HG03280 (cell line): ENCODE measurements at regions not wholly inside any gene's neighbourhood (a gene's known extent, or its start where the extent isn't known, plus 50 kb on each side); places are given as distances from the start of the nearest gene placed in this dataset.
"Not testable (repeated sequence)": the region's sequence is repeated elsewhere in the genome, so short reads cannot be mapped to it uniquely, and the experiment has no call there.

Experiments used
- ATAC-seq: cut with Tn5 transposase; IDR thresholded peaks from one replicate; pipeline ENCODE4 v1.9.1; 2021; ENCODE audit warnings: mild to moderate bottlenecking, moderate library complexity; ENCODE audit not compliant: unreplicated experiment

DNA sequence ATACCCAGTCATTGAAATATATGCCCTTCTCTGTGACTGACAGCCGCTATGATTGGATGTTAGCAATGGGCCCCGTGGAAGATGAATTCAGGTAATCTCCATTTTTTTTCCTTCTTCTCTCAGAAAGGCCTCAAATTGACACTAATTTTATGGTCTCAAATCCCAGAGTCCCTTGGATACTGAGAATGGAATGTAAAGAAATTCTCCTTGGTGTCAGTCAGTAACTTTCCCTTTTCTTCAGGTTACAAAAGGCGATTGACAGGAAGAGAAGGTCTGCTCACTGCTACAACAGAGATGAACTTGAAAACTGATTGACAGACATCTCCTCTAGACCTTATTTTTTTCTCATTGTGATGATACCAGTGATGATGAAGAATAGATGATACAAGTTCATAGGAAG, 748.3 kb downstream of the MAT2B start:
- ATAC-seq: no peak

DNA sequence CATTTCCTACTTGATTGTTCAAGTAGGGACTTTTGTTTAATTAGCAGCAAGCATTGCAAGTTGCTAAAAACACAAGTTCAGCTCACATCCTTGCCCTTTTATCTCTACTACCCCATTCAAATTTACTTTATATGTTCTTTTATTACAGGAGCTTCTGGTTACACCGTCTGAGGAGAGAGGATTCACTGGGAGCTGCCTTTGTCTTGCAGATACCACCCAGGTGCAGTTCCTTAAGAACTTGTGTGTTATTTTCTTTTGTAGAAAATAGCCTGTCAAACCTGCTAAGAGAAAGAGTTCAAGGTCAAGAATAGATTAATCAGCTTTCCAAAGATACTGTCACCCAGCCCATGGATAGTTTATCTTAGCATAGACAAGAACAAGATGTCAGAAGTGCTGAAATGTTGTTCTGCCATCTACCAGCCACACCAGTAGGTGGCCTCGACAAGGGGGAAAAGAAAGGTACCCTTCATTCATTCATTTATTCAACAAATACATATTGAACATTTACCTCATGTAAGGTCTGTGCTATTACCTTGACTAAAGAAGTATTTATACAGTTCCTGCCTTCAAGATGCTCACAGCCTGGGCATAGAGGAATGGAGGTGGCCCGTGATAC, 750.3 kb downstream of the MAT2B start:
- no peak for ATAC-seq

DNA sequence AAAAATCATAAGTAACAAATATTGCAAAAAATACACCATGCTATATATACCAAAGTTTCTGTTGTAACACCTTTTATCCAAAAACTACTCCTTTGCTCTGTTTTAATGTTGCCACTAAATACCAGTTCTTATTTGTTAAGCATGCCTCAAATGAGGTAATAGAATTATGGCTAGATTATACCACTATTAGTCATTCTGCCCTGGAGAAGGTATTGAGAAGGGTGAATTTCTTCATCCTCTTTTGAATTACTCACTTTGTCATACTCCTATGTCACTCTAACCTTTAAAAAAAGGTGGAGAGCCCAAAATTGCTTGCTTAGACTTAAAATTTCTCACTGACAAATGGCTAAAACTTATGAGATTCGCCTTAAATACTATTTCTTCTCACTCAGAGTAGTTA, 750.9 kb downstream of the MAT2B start:
- ATAC-seq: no peak

DNA sequence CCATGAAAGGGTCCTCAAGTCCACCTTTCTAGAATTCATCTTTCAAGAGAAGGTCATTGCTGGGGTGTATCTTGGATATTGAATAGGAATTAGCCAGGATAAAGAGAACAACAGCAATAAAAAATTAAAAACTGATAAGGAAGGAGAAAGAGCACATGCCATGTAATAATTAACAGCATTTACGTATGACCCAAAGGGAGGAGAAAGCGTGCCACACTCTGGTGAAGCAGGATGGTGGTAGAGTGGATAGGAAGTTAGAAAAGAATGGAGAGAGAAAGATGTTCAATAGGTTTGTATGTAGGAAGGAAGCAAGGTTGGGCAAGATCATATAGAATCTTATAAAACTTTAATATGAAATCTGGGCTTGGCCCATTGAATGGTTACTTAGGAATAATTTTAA, 751.5 kb downstream of the MAT2B start:
- ATAC-seq: no peak

DNA sequence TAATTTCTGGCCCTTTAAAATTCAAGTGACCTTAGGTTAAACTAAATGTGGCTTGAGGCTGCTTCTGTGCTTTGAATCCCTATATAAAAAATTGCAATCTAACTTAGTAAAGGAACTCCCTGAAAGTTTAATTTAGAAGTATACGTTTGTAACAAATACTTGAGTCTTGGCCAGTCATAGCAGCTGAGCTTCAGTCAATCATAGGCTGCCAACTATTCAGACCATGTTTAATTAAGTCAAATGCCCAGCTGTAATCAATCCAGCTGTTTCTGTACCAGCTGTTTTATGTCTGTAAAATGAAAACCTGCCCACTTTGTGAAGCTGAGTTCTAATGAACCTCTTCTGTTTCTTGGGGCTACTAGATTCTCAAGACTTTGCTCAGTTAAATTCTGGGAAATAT, 760.1 kb downstream of the MAT2B start:
- ATAC-seq: no peak

DNA sequence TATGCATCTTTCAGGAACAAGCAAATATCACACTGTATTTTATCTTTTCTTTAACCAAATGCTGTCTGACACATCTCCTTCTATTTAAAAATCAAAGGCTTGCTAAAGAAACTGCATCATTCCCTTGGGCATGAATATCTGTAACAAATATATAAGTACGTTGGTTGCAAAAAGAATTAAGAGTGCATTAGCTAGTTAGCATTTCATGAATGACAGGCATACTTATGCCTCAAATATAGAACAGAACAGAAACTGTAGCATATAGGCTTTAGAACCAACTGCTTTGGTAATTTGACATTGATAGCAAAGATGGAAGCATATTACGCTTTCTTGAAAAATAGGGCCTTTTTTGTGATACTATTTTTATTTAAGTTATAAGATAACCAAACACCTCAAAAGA, 761.2 kb downstream of the MAT2B start:
- no peak for ATAC-seq

DNA sequence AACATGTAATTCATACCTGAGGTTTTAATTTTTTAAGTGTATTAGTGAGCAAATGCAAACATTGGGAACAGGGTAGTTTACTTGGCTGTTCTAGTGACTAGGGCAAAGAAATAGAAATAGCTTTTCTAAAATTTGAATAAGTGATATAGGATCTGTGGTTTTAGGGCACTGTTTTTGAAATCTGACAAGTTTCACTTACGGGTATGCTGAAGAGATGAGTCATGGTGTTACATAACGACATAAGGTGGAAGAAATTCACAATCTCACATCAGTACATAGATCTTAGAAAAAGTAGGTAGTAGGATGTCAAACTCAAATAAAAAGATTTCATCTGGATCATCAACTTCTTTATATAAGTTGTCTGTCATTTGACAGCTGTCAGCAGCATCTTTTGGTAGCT, 772.3 kb downstream of the MAT2B start:
- ATAC-seq: peak; percentile 80

DNA sequence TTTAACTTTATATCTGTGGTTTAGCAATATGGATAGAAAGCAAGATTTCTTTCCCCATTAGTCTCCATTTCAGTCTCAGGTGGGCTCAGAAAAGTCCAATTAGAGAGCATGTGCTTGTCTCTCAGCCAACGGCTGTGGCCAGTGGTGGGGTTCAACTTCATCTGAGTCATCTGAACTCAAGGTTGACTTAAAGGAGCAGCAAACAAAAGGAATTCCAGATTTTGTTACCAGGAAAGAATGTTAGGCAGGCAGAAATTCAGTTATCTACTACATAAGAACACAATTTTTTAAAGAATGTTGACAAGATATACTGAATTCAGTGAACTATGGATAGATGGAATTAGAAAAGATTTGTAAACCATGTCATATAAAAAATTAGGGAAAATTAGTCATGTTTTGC, 784.1 kb downstream of the MAT2B start:
- no peak for ATAC-seq

DNA sequence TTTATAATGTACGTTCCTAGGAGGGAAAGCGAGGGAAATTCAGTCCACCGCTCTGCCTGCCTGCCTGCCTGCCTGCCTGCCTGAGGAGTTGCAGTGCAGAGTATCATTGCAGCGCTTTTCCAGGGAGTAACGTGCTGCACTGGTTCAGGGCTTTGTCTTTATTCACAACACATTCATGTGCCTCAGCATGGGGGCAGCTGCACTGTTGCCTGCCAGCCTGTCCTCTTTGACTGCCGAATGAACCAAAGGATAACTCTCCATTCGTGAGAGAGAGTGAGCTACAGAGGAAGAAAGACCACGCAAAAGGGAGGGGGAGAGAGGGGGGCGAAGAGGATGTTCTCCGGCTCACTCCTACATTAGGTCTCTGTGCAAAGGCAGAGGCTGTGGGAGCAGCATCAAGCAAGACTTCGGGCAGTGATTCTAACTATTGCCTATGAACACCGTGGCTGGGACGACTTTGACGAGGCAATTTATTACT, 791.2 kb downstream of the MAT2B start:
- ATAC-seq: no peak

DNA sequence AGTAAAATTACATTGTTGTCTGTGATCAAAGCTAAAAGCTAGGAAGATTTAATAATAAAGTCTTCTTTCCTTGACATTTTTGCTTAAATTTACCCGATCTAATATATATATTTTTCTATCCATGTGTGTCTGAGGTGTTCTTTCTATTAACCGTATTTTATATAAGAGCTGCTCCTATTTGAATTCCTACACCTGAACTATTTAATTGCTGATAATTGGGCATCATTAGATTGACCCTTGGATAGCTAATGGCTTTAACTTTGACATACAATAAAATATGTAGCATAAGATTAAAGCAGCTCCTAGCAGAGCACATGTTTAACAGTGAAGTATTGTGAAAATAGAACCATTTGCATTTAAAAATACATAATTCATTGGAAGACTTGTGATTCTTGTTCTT, 792.7 kb downstream of the MAT2B start:
- no peak for ATAC-seq

DNA sequence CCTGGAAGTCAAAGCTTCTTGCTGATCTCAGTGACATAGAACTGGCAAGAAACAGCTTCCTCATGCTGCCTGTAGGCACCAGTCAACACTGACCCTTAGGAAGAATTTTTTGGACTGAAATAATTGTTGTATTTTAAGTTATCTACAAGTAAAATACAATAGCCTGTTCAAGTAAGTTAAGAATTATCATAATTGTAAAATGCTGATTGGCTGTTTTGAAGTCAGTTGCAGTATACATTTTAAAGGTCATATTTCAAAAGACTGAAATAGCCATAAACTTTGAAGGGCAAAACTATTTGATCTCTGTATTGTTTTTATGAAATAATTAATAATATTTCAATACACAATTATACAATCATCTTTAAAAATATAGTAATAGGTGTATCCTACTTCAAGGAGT, 794.9 kb downstream of the MAT2B start:
- ATAC-seq: no peak

DNA sequence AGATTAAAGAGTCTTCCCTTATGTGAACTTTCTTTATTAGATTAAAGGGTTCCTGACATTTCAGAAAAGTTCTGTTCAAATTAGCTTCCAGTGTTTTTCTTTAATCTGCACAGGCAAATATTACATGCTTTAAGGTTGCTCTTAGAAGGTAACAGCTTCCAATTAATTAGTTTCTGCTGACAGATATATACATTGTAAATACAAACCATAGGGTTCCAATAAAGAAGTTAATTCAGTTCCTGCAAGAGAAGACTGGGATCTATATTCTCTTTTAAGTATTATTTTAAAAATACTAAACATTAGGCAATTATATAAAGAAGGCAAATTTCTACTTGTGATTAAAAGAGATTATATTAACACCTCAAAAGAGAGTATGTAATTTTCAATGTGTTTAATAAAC, 795.7 kb downstream of the MAT2B start:
- no peak for ATAC-seq

DNA sequence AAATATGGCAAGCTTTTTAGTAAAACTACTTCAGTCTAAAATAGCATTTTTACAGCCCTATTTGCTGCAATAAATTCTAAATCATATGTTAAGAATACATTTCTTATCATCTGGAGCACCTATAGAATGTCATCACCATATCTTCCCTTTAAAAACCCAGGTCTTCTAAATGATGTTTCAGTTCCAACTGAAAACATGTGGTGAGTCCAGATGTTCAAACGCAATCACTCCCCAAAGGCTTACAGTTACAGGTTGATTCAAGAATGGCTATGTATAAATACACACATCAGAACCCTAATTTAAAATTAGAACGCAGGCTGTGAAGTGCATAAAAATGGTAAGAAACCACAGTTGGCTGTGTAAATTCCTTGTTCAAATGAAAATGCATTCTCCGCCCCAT, 796.3 kb downstream of the MAT2B start:
- no peak for ATAC-seq

DNA sequence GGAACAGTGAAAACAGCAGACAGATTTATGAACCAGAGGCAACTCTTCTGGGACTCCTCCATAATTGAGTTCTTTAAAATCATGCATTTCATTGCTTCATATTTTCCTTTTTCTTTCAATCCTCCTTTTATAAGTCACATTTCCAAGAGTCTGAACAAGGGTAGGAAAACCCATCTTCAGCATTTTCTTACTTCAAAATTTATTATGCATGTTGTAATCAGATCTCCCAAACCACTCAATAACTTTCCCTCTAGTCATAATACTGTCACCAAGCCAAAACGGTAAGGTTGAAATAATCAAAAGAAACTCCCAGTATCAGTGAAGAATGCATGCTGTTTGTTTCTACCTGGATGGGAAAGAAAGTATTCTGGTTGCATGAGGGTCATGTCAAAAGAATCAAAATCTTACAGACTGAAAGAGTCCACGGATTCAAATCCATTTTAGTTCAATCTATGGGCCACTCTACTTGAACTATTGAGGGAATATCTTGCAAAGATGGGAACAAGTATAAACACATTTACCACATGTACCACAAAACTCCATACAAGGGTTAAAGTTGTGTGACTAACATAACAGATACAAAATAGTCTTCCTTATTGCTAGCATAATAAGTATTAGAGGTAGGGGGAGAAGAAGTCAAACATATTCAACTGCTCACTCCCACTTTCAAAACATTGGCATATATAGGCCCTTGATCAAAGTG, 797.3 kb downstream of the MAT2B start:
- ATAC-seq: no peak

DNA sequence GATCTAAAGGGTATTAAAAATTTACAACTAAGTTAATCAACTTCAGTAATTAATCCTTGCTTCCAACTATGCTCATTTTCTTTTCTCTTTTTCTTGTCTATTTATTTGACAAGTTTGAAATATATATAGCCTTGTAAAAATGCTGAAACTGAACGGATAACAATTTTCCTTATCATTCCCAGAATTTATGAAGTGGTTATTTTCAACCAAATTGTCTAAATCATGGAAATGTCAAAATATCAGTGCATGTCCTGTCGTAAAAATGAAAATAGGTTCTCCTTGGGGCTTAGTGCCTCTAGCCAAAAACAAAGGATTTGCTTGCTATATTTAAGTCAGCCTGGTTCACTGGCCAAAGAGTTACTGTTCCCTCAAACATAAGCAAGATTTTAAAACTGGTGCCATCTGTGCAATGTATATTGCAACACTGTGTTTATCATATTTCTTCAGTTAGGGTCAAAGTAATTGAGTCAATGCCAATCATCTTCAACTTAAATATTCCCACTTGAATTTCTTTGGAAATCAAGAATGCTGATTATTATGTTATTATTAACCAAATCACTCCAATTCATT, 798.3 kb downstream of the MAT2B start:
- ATAC-seq: no peak

DNA sequence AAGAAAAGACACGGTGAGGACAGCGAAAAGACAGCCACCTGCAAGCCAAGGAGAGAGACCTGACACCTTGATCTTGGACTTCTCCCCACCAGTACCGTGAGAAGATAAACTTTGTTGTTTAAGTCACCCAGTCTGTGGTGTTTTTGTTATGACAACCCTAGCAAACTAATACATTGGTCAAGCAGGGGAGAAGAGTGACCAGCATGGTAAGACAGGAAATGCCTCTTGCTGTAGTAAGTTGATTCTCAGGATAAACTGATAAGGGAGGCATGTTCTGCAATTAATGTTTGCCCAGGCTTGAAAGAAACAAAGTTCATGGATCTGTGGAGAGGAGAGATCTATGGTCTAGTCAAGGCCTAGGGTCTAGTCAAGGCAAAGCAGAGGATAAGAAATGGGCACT, 801.2 kb downstream of the MAT2B start:
- no peak for ATAC-seq

DNA sequence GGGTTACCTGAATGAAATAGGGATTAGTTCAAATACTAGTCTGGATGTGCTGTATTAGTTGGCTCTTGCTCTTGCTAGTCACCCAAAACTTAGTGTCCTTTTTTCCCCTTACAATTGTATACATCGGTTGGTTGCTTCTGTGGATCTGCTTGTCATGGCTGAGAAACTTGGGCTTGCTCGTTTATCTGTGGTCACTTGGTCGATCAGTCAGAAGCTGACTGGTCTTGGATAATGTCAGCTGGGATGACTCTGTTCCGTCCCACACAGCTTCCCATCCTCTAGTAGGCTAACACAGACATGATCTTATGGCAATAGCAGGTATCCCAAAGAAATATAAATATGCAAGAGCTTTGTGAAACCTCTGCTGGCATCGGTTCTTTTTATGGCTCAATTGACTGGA, 807.4 kb downstream of the MAT2B start:
- ATAC-seq: no peak

DNA sequence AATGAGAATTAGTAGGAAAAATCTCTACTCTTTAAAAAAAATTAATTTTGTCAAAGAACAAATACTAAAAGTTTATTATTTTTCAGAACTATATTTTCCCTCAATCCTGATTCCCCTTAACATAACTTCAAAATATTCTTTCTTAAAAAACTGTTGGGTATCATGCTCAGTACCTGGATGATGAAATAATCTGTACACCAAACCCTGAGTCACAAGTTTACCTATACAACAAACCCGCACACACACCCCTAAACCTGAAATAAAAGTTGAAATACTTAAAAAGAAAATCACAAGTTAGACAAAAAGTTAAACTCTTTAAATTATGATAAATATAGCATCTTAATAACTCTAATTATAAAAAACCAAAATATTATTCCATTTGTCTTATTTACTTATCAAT, 812.3 kb downstream of the MAT2B start:
- ATAC-seq: no peak

DNA sequence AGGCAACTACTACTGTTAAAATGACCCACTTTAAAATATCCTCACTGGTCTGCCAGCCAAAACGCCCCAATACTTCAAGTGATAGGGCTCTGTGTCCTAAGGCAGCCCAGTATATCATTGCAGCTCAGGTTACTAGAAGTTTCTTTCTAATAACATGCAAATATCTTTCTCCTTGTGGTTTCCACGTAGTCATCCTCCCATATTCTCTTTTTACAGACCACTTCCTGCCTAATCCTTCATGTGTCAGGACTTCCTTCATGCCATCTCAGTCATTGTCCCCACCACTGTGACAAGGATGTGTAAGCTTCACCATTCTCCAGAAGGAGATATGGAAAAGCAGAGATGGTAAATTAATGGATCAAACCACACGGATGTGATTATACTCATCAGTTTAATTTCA, 813.7 kb downstream of the MAT2B start:
- no peak for ATAC-seq

DNA sequence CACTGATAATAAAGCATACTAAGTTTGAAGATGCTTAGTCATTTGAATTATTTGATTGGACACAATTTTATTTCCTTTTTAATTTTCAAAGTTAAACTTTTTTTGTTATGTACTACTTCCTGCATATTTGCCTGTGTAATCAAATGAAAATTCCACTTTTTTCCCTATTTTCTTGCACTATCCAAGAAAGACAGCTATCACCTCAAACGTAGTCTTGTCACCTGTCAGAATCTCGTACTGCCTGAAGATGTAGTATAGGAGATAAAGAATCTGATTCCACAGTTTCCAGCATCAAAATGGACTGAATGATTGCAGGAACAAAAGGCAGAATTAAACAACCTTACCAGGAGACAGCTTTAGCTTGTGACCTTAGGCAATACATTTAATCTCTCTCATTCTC, 818.8 kb downstream of the MAT2B start:
- no peak for ATAC-seq

DNA sequence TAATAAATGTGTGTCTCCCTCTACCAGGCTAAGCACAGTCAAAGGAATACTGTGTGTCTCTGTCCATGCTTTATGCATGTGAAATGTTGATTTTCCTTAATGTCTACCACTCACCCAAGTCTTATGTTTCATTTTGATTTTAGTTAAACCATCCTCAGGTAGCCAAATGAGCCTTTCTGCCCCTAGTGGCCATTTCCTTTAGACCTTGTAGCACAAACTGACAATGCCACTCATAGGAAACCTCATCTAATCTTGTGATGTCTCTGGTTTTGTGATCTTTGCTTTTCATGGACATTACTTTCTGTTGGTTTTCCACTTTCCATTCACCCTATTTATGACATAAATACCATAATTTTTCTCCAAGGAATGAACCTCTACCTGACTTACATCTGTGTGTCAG, 820.8 kb downstream of the MAT2B start:
- ATAC-seq: no peak

DNA sequence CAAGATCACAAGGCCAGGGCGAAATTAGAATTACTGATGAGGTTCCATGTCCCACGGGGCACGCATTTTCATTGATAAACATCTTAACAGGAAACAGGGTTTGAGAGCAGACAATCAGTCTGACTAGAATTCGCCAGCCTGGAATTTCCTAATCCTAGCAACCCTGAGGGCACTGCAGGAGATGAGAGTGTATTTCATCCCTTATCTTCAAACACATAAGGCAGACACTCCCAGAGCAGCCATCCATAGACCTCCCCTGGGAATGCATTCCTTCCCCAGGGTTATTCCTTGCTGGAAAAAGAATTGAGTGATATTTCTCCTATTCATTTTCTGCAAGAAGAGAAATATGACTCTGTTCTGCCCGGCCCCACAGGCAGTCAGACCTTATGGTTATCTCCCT, 821.7 kb downstream of the MAT2B start:
- ATAC-seq: not testable (repeated sequence)
